PC-3 (cell line): ENCODE measurements at regions not wholly inside any gene's neighbourhood (a gene's known extent, or its start where the extent isn't known, plus 50 kb on each side); places are given as distances from the start of the nearest gene placed in this dataset.

Source experiments
- CTCF ChIP-seq: fragments of 300-600 bp; sonication (generic); conservative IDR thresholded peaks from 2 replicates; pipeline ENCODE4 v1.5.1; 2017; ENCODE audit warnings: antibody characterized with exemption, low read depth, mild to moderate bottlenecking, low read length
- EZH2 ChIP-seq: fragments of 300-600 bp; sonication (generic); IDR thresholded peaks from one replicate; pipeline ENCODE4 v1.6.1; 2017; ENCODE audit warnings: antibody characterized with exemption, mild to moderate bottlenecking, low read length; ENCODE audit not compliant: unreplicated experiment

- TF ChIP-seq CTCF (no peak), EZH2 (no peak)
Observed at GRCh38 chr20:52034581-52034980, 157.0 kb downstream of the ZFP64 start.
